KMS-11 (cell line): ENCODE measurements at regions not wholly inside any gene's neighbourhood (a gene's known extent, or its start where the extent isn't known, plus 50 kb on each side); places are given as distances from the start of the nearest gene placed in this dataset.

Experiments used
- H2AFZ ChIP-seq: fragments of 200-600 bp; sonication (generic); 2 replicates; pipeline ENCODE4 v1.6.1; 2016; ENCODE audit warnings: antibody characterized with exemption, mixed run types, low read depth
- H3K27ac ChIP-seq: fragments of 200-600 bp; sonication (generic); 2 replicates; pipeline ENCODE4 v1.6.1; 2016; ENCODE audit warnings: mild to moderate bottlenecking, mixed run types
- H3K27me3 ChIP-seq: fragments of 200-600 bp; sonication (generic); 2 replicates; pipeline ENCODE4 v1.6.1; 2017; ENCODE audit warnings: mild to moderate bottlenecking, low read depth, mixed run types, moderate library complexity; ENCODE audit not compliant: insufficient read depth
- H3K36me3 ChIP-seq: fragments of 200-600 bp; sonication (generic); 2 replicates; pipeline ENCODE4 v1.6.1; 2017; ENCODE audit warnings: mild to moderate bottlenecking, mixed run types; ENCODE audit not compliant: insufficient read depth
- H3K4me1 ChIP-seq: fragments of 200-600 bp; sonication (generic); 2 replicates; pipeline ENCODE4 v1.6.1; 2016; ENCODE audit warnings: mild to moderate bottlenecking, low read depth, mixed run types; ENCODE audit not compliant: poor library complexity, severe bottlenecking
- H3K4me2 ChIP-seq: fragments of 200-600 bp; sonication (generic); 2 replicates; pipeline ENCODE4 v1.7.0; 2016; ENCODE audit warnings: mild to moderate bottlenecking, mixed run types
- H3K4me3 ChIP-seq: fragments of 200-600 bp; sonication (generic); IDR thresholded peaks from 2 replicates; pipeline ENCODE4 v1.6.1; 2017; ENCODE audit warnings: low read depth, low read length, mixed read lengths; ENCODE audit not compliant: insufficient read depth
- H3K79me2 ChIP-seq: fragments of 200-600 bp; sonication (generic); 2 replicates; pipeline ENCODE4 v1.6.1; 2016; ENCODE audit warnings: low read depth, mixed run types; ENCODE audit not compliant: insufficient read depth
- H3K9ac ChIP-seq: fragments of 200-600 bp; sonication (generic); 2 replicates; pipeline ENCODE4 v1.6.1; 2016; ENCODE audit warnings: mild to moderate bottlenecking, mixed run types
- H4K20me1 ChIP-seq: fragments of 200-600 bp; sonication (generic); 2 replicates; pipeline ENCODE4 v1.6.1; 2016; ENCODE audit warnings: mild to moderate bottlenecking, mixed run types; ENCODE audit not compliant: insufficient read depth
- TF ChIP-seq, protein P1 (sequence below): fragments of 200-600 bp; sonication (generic); conservative IDR thresholded peaks from 2 replicates; pipeline ENCODE4 v1.6.1; 2017; ENCODE audit warnings: low read depth, mild to moderate bottlenecking, antibody characterized with exemption, low read length, moderate library complexity, mixed read lengths

DNA sequence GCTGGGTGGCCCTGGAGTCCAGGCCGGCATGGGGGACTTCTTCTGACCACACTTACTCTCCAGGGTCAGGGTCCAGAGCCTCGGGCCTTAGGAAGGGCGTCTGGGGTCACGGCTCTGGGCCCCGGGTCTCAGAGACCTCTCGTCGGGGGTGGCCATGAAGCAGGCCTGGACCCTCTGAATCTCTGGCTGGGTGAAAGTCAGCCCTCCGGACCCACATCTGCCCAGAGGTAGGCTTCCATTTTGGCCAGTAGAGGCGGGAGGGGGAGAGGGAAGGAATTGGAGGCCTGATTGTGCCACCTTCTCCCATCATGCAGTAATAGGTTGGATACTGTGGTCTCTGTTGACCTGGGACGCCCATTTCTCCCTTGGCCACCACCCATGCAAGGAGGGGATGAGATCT, 125.3 kb upstream of the GPC1 start:
- TF ChIP-seq, protein P1, sequence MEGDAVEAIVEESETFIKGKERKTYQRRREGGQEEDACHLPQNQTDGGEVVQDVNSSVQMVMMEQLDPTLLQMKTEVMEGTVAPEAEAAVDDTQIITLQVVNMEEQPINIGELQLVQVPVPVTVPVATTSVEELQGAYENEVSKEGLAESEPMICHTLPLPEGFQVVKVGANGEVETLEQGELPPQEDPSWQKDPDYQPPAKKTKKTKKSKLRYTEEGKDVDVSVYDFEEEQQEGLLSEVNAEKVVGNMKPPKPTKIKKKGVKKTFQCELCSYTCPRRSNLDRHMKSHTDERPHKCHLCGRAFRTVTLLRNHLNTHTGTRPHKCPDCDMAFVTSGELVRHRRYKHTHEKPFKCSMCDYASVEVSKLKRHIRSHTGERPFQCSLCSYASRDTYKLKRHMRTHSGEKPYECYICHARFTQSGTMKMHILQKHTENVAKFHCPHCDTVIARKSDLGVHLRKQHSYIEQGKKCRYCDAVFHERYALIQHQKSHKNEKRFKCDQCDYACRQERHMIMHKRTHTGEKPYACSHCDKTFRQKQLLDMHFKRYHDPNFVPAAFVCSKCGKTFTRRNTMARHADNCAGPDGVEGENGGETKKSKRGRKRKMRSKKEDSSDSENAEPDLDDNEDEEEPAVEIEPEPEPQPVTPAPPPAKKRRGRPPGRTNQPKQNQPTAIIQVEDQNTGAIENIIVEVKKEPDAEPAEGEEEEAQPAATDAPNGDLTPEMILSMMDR, result no peak
- H2AFZ ChIP-seq, result no peak overlapping the region
- no peaks in the 10 kb centered on the region for H3K4me1 ChIP-seq
- no peak overlapping the region for H3K27ac ChIP-seq
- H3K27me3 ChIP-seq, result peaks cover 12% of the 10 kb centered on the region; the same call in 1 of the 2 replicates
- H4K20me1 ChIP-seq, result no peaks in the 10 kb centered on the region
- no peaks in the 10 kb centered on the region for H3K36me3 ChIP-seq
- H3K79me2 ChIP-seq, result no peaks in the 10 kb centered on the region
- no peak overlapping the region for H3K4me3 ChIP-seq
- H3K4me2 ChIP-seq, result no peak overlapping the region
- H3K9ac ChIP-seq, result no peak overlapping the region

DNA sequence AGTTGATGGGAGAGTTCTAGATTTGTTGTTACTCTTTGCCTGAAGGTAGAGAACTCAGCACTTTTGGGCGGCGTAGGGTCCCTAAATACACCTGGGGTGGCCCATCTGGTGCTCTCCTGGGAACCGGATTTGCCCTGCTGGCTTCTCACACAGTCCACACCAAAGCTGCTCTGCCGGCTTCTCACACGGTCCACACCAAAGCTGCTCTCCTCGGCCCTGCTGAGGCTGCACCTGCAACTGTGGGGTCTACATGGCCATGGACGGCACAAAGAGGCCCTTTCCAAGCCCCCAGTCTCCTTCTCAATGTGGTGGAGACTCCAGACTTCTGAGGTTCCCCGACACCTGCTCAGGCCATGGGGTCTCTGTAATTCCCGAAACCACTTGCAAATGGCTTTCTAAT, 124.8 kb upstream of the GPC1 start:
- no peaks in the 10 kb centered on the region for H4K20me1 ChIP-seq
- H3K79me2 ChIP-seq, result no peaks in the 10 kb centered on the region
- no peak overlapping the region for H3K9ac ChIP-seq
- TF ChIP-seq, protein P1, result no peak
- no peaks in the 10 kb centered on the region for H3K36me3 ChIP-seq
- no peak overlapping the region for H2AFZ ChIP-seq
- H3K4me1 ChIP-seq, result no peaks in the 10 kb centered on the region
- peaks cover 12% of the 10 kb centered on the region; the same call in 1 of the 2 replicates for H3K27me3 ChIP-seq
- no peak overlapping the region for H3K4me3 ChIP-seq
- no peak overlapping the region for H3K4me2 ChIP-seq
- no peak overlapping the region for H3K27ac ChIP-seq

DNA sequence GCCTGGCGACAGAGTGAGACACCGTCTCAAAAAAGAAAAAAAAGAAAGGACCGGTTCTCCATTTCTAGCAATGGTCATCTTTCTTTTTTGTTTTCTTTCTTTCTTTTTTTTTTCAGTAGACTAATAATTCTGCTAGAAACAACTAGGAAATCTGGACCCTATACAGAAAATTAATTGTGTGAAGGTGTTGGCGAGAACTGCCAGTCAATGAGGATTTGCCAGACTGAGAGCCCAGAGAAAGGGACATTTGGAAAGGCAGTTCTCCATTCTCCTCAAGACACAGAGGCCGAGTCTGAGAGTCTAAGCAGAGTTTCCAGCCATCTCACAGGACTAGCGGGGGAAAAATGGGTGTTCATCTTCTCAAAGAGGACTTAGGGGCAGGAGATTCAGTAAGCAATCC, 123.6 kb upstream of the GPC1 start:
- Histone ChIP-seq H3K4me2 (no peak overlapping the region), H3K9ac (no peak overlapping the region), H4K20me1 (no peaks in the 10 kb centered on the region), H3K27me3 (peaks cover 13% of the 10 kb centered on the region; the same call in 1 of the 2 replicates), H3K36me3 (no peaks in the 10 kb centered on the region), H3K27ac (no peak overlapping the region), H2AFZ (no peak overlapping the region), H3K4me3 (no peak overlapping the region), H3K79me2 (no peaks in the 10 kb centered on the region), H3K4me1 (no peaks in the 10 kb centered on the region)
- TF ChIP-seq, protein P1, result no peak

DNA sequence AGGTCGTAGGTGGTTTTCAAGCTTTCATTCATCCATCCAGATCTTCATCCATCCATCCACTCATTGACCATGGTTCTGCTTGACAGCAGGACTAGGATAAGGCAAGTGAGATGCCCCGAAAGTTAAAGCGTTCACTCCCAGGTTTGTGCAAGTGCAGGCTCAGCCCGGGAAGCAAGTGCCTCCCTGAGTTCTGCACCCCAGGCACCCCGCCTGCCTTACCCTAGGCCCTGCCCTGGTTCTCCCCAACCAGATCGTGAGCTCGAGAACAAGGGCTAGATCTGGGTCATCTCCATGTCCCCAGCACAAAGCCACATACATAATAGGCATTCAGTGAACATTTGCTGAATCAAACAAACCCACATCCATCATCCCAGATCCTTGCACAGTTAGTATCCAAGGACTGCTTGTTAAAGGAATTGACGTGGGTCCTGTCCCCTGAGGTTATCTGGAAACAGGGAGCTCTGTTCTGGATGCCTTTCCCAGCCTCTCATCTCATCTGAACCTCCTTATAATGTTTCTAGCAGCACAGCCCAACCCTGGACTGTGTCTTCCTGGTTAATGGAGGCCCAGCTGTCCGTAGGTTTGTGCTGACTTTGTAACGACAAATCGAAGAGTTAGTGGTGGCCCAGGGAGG, 116.1 kb upstream of the GPC1 start:
- Histone ChIP-seq H3K9ac (no peak overlapping the region), H3K4me2 (no peak overlapping the region), H3K4me1 (no peaks in the 10 kb centered on the region), H3K27ac (no peak overlapping the region), H3K27me3 (peaks cover 24% of the 10 kb centered on the region; the same call in 1 of the 2 replicates), H3K4me3 (no peak overlapping the region), H4K20me1 (no peaks in the 10 kb centered on the region), H3K79me2 (no peaks in the 10 kb centered on the region), H3K36me3 (no peaks in the 10 kb centered on the region), H2AFZ (no peak overlapping the region)
- TF ChIP-seq, protein P1, result no peak
